ENCODE measurements at regions not wholly inside any gene's neighbourhood (a gene's known extent, or its start where the extent isn't known, plus 50 kb on each side); places are given as distances from the start of the nearest gene placed in this dataset.

- Histone ChIP-seq H3K9me1 (ENCODE audit: control insufficient read depth, insufficient read depth, low read length) (no peaks in the 10 kb centered on the region), H3K4me2 (ENCODE audit: insufficient read depth, low read length) (no peak overlapping the region; the same call in 1 of the 2 replicates), H3K79me2 (ENCODE audit: control insufficient read depth, insufficient read depth, low read length) (no peaks in the 10 kb centered on the region), H3K27me3 (ENCODE audit: control insufficient read depth in 2 of 2, insufficient read depth in 2 of 2, low read length in 2 of 2) (peaks cover 0 to 6% of the 10 kb centered on the region in 2 experiments; a peak in 1 of 5 replicates), H3K4me3 (no peak overlapping the region), H3K27ac (ENCODE audit: extremely low read depth, low read depth, low read length) (no peak overlapping the region), H2AFZ (ENCODE audit: low read depth, low read length) (no peak overlapping the region), H3K36me3 (ENCODE audit: control insufficient read depth, insufficient read depth, low read length) (no peaks in the 10 kb centered on the region), H3K9me3 (replicated peaks; ENCODE audit: control insufficient read depth, insufficient read depth, low read depth, low read length) (no peaks in the 10 kb centered on the region), H3K4me1 (replicated peaks in 1 of 2; ENCODE audit: control insufficient read depth in 2 of 2, insufficient read depth in 2 of 2, low read length in 2 of 2) (peaks cover 4 to 22% of the 10 kb centered on the region in 2 experiments), H3K9ac (ENCODE audit: insufficient read depth in 1 of 2, low read depth in 2 of 2, low read length in 2 of 2) (no peak overlapping the region), H4K20me1 (replicated peaks; ENCODE audit: control insufficient read depth, insufficient read depth, low read length) (no peaks in the 10 kb centered on the region)
- no TSS peak for BruUV-seq (replicated peaks)
- ChIA-PET CTCF (ENCODE audit: low intra/inter-chr PET ratio) (no interaction called here), POLR2A (interaction anchor here (0.5 to 0.8 kb wide), 3 partner anchors 11 to 566 kb away, joined by 3 to 4 read pairs (median 3); no protein-coding TSS in a partner anchor)
- in situ Hi-C loops (cut with MboI) = no loop called here
- WGBS (ENCODE audit: insufficient coverage, low coverage, missing lambda C conversion rate) = 15% methylated on average over 6 of the region's 6 CpGs
- ATAC-seq (peak; percentile 82), FAIRE-seq (no peak), DNase-seq (ENCODE audit: extremely low read depth in 1 of 4, low spot score in 3 of 4) (no peak)
- no peak for TF ChIP-seq TCF3 (CRISPR knock-in tag; IDR thresholded peaks at IDR 0.05)
- no peak for TF ChIP-seq CTBP1 (IDR thresholded peaks at IDR 0.05; ENCODE audit: borderline replicate concordance)
- TF ChIP-seq ZNF449 (CRISPR knock-in tag; IDR thresholded peaks at IDR 0.05) = no peak
- TF ChIP-seq SP1 (CRISPR knock-in tag; IDR thresholded peaks at IDR 0.05) = no peak
- peak; percentile 14 to 30 (median 17); a peak in 1 of 6 replicates for TF ChIP-seq CTCF (IDR thresholded peaks at IDR 0.05 in 2 of 3, conservative IDR thresholded peaks at IDR 0.05 in 1 of 3; ENCODE audit: insufficient read depth in 2 of 3, low read depth in 1 of 3, low read length in 3 of 3)
- peak; percentile 44 for TF ChIP-seq CTCFL (IDR thresholded peaks at IDR 0.05; ENCODE audit: borderline replicate concordance, insufficient read depth, low read depth, low read length, poor library complexity, severe bottlenecking)
- TF ChIP-seq TCF7L2 (IDR thresholded peaks at IDR 0.05; ENCODE audit: low read depth, low read length) = no peak
- TF ChIP-seq ZNF354B (CRISPR knock-in tag; IDR thresholded peaks at IDR 0.05) = no peak
- TF ChIP-seq HMG20B (CRISPR knock-in tag; IDR thresholded peaks at IDR 0.05) = no peak
- intact Hi-C loops (cut with micrococcal nuclease) = no loop called here
Observed at GRCh38 chr6:149237464-149237863, 80.0 kb upstream of the TAB2 start.
